IMR-90 (cell line): ENCODE measurements at regions not wholly inside any gene's neighbourhood (a gene's known extent, or its start where the extent isn't known, plus 50 kb on each side); places are given as distances from the start of the nearest gene placed in this dataset.

Source experiments
- ATAC-seq: fragments of 200-7000 bp; cut with Tn5 transposase; 2 replicates; pipeline ENCODE4 v1.9.1; 2020; ENCODE audit warnings: low read depth, mild to moderate bottlenecking, moderate library complexity
- BruUV-seq: library from RNA; stranded (reverse); fragments of 400-500 nt; replicated peaks from 2 replicates; lab custom pipeline; 2021; lab: Mats Ljungman, UMichigan
- CTCF ChIA-PET: fragments of 300-600 bp; formaldehyde crosslinking; extraction: SDS; loops from one replicate; lab custom pipeline; 2021; ENCODE audit warnings: antibody characterized with exemption; lab: Yijun Ruan, JAX
- POLR2A ChIA-PET: fragments of 300-600 bp; sonication (Branson Sonifier 250); formaldehyde crosslinking; loops from one replicate; lab custom pipeline; 2022; ENCODE audit warnings: antibody characterized with exemption; ENCODE audit not compliant: unreplicated experiment; lab: Charles Lee
- DNase-seq: peaks from one replicate; pipeline ENCODE4 v3.0.0; 2013
- H2AFZ ChIP-seq: replicated peaks from 2 replicates; pipeline ENCODE3; 2013; ENCODE audit warnings: low read length, mild to moderate bottlenecking; ENCODE audit not compliant: poor library complexity
- H2AK5ac ChIP-seq: 2 replicates; pipeline ENCODE4 v1.6.1; 2013; ENCODE audit warnings: low read depth, low read length, inconsistent platforms
- H2AK9ac ChIP-seq: replicated peaks from 2 replicates; pipeline ENCODE3; 2013; ENCODE audit warnings: mild to moderate bottlenecking, low read depth, low read length, moderate library complexity; ENCODE audit not compliant: poor library complexity
- H2BK120ac ChIP-seq: 2 replicates; pipeline ENCODE4 v1.6.1; 2013; ENCODE audit warnings: low read depth, low read length, inconsistent platforms
- H2BK15ac ChIP-seq: 3 replicates; pipeline ENCODE4 v1.6.1; 2013; ENCODE audit warnings: low read depth, low read length, inconsistent platforms
- H2BK20ac ChIP-seq: 2 replicates; pipeline ENCODE4 v1.6.1; 2013; ENCODE audit warnings: low read depth, mild to moderate bottlenecking, inconsistent platforms, low read length, moderate library complexity
- H2BK5ac ChIP-seq: 2 replicates; pipeline ENCODE4 v1.6.1; 2013; ENCODE audit warnings: mild to moderate bottlenecking, low read depth, low read length, inconsistent platforms; ENCODE audit not compliant: poor library complexity, severe bottlenecking
- H3K14ac ChIP-seq: replicated peaks from 2 replicates; pipeline ENCODE4 v1.6.1; 2013; ENCODE audit warnings: low read depth, low read length, inconsistent platforms
- H3K18ac ChIP-seq: 2 replicates; pipeline ENCODE4 v1.6.1; 2013; ENCODE audit warnings: low read depth, low read length, control low read depth
- H3K23ac ChIP-seq: 2 replicates; pipeline ENCODE4 v1.6.1; 2013; ENCODE audit warnings: low read depth, low read length, inconsistent platforms
- H3K27ac ChIP-seq: 2 replicates; pipeline ENCODE4 v1.5.1; 2013; ENCODE audit warnings: mild to moderate bottlenecking, control low read depth, low read length; ENCODE audit not compliant: insufficient read depth
- H3K27me3 ChIP-seq: 2 replicates; pipeline ENCODE4 v1.6.1; 2013; ENCODE audit warnings: low read length; ENCODE audit not compliant: control insufficient read depth, insufficient read depth
- H3K36me3 ChIP-seq: 2 replicates; pipeline ENCODE4 v1.6.1; 2013; ENCODE audit warnings: low read length, mixed read lengths; ENCODE audit not compliant: control insufficient read depth, insufficient read depth
- H3K4ac ChIP-seq: 2 replicates; pipeline ENCODE4 v1.6.1; 2013; ENCODE audit warnings: low read depth, low read length, inconsistent platforms
- H3K4me1 ChIP-seq: 2 replicates; pipeline ENCODE4 v1.6.1; 2013; ENCODE audit warnings: low read length, mixed read lengths; ENCODE audit not compliant: control insufficient read depth, insufficient read depth
- H3K4me2 ChIP-seq: 2 replicates; pipeline ENCODE4 v1.6.1; 2013; ENCODE audit warnings: low read depth, mild to moderate bottlenecking, control low read depth, low read length, moderate library complexity
- H3K4me3 ChIP-seq: 2 replicates; pipeline ENCODE4 v1.5.1; 2013; ENCODE audit warnings: low read depth, mild to moderate bottlenecking, control low read depth, low read length, moderate library complexity; ENCODE audit not compliant: insufficient read depth
- H3K56ac ChIP-seq: 2 replicates; pipeline ENCODE4 v1.6.1; 2013; ENCODE audit warnings: low read length, inconsistent platforms; ENCODE audit not compliant: insufficient read depth; ENCODE audit errors: extremely low read depth
- H3K79me1 ChIP-seq, 2 experiments: 2 replicates each; pipeline ENCODE4 v1.6.1; 2013; ENCODE audit warnings: low read length in 2 of 2, inconsistent platforms in 1 of 2, low read depth in 1 of 2
- H3K9ac ChIP-seq: 2 replicates; pipeline ENCODE4 v1.6.1; 2013; ENCODE audit warnings: low read depth, low read length, control low read depth
- H3K9me1 ChIP-seq: 2 replicates; pipeline ENCODE4 v1.6.1; 2013; ENCODE audit warnings: low read length, inconsistent platforms; ENCODE audit not compliant: insufficient read depth
- H3K9me3 ChIP-seq: 2 replicates; pipeline ENCODE4 v1.6.1; 2013; ENCODE audit warnings: low read length; ENCODE audit not compliant: control insufficient read depth, insufficient read depth
- H4K20me1 ChIP-seq: 2 replicates; pipeline ENCODE4 v1.6.1; 2013; ENCODE audit warnings: low read length, inconsistent platforms; ENCODE audit not compliant: insufficient read depth
- H4K5ac ChIP-seq: 2 replicates; pipeline ENCODE4 v1.6.1; 2013; ENCODE audit warnings: mild to moderate bottlenecking, low read depth, low read length, control low read depth
- H4K8ac ChIP-seq, 2 experiments: 2 replicates each; pipeline ENCODE4 v1.6.1; 2013; ENCODE audit warnings: low read depth in 2 of 2, low read length in 2 of 2, control low read depth in 1 of 2, inconsistent platforms in 1 of 2
- H4K91ac ChIP-seq: 2 replicates; pipeline ENCODE4 v1.6.1; 2013; ENCODE audit warnings: low read depth, low read length, inconsistent platforms; ENCODE audit not compliant: insufficient read depth
- BHLHE40 ChIP-seq: fragments of 150-350 bp; IDR thresholded peaks from 2 replicates; pipeline ENCODE4 v1.6.1; 2016; ENCODE audit warnings: mild to moderate bottlenecking, low read depth, low read length
- CEBPB ChIP-seq: IDR thresholded peaks from 2 replicates; pipeline ENCODE4 v1.6.1; 2012; ENCODE audit warnings: low read depth, low read length, improper control_type of control experiment
- MAFK ChIP-seq: IDR thresholded peaks from 2 replicates; pipeline ENCODE4 v1.6.1; 2012; ENCODE audit warnings: low read depth, low read length, improper control_type of control experiment
- MAZ ChIP-seq: IDR thresholded peaks from 2 replicates; pipeline ENCODE4 v1.6.1; 2012; ENCODE audit warnings: low read depth, mild to moderate bottlenecking, low read length, improper control_type of control experiment, moderate library complexity, borderline replicate concordance
- MXI1 ChIP-seq: IDR thresholded peaks from 2 replicates; pipeline ENCODE4 v1.6.1; 2012; ENCODE audit warnings: low read depth, mild to moderate bottlenecking, low read length, moderate library complexity, borderline replicate concordance
- NFE2L2 ChIP-seq: fragments of 150-350 bp; IDR thresholded peaks from 2 replicates; pipeline ENCODE4 v1.6.1; 2016; ENCODE audit warnings: low read depth, mild to moderate bottlenecking, low read length
- RAD21 ChIP-seq: IDR thresholded peaks from 2 replicates; pipeline ENCODE4 v1.6.1; 2012; ENCODE audit warnings: low read length, improper control_type of control experiment
- RCOR1 ChIP-seq: IDR thresholded peaks from 2 replicates; pipeline ENCODE4 v1.6.1; 2012; ENCODE audit warnings: mild to moderate bottlenecking, low read length, improper control_type of control experiment; ENCODE audit not compliant: insufficient replicate concordance
- SMC3 ChIP-seq: fragments of 150-350 bp; IDR thresholded peaks from 2 replicates; pipeline ENCODE4 v1.6.1; 2016; ENCODE audit warnings: low read depth, mild to moderate bottlenecking, antibody characterized with exemption, low read length, moderate library complexity
- USF2 ChIP-seq: fragments of 150-350 bp; IDR thresholded peaks from 2 replicates; pipeline ENCODE4 v1.6.1; 2017; ENCODE audit warnings: mild to moderate bottlenecking, antibody characterized with exemption, low read length, low read depth
- WGBS, 2 experiments: methylation state at CpG; one replicate each; pipeline versions ENCODE4 v1.1.5 to v1.1.7; 2013; ENCODE audit warnings: missing lambda C conversion rate in 2 of 2; ENCODE audit not compliant: insufficient read length in 1 of 2; ENCODE audit errors: extremely low coverage in 2 of 2; 5-methylcytosine and 5-hydroxymethylcytosine counted together
- dilution Hi-C: fragments of 300-500 bp; cut with HindIII; formaldehyde crosslinking; loops from one replicate; pipeline ENCODE4 v1.14.3; 2018; ENCODE audit warnings: low sequenced_read_pairs; ENCODE audit not compliant: unreplicated experiment
- in situ Hi-C: fragments of 300-500 bp; cut with MboI; formaldehyde crosslinking; loops from 3 replicates; pipeline ENCODE4 v1.14.3; 2019; ENCODE audit warnings: low sequenced_read_pairs, inconsistent platforms, mixed read lengths
- intact Hi-C: fragments of 100-400 bp; cut with micrococcal nuclease; formaldehyde crosslinking; loops from 2 replicates; pipeline ENCODE4 v1.10.0; 2022

DNA sequence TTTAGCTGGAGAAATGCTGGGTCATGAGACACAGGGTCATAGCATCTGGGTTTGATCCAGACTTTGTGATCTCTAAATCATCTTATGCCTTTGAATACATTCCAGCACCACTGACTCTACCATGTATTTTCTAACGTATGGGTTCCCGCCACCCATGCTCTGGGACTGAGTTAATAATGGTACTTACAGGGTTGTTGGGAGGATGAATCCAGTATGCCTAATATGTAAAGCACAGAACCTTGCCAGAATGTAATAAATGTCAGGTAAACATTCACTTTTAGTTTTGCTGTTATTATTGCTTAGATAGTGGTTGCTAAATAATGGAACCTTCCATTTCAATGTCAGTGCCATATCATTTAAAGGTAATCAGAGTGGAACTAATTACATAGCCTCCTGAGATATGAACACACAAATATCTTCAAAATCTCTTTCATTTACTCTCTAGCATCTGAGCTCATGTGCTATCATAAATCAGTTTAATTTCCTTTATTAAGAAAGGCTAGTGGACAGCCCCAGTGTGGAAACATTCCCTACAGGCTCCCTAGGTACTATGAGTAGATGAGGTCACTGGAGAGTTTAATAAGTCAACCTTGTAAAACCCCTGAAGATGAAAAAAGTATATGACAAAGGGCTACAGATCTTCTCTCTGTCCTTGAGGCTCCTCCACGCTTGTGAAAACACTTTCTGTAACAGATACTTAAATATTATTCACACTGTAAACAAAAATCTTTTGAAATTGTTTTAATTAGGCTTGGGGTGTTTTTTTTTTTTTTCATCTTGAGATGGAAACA is 226.6 kb downstream of the ALDH8A1 start:
- peak overlapping the region; percentile 51 for H3K14ac ChIP-seq
- ChIA-PET POLR2A (no interaction called here), CTCF (interaction anchor here (0.7 to 1.0 kb wide), 2 partner anchors 13 to 100 kb away, joined by 3 to 5 read pairs; no protein-coding TSS in a partner anchor)
- peak overlapping the region; percentile 44; the same call in 1 of the 2 replicates for H3K56ac ChIP-seq
- peaks cover 3% of the 10 kb centered on the region; the same call in 1 of the 2 replicates for H3K9me1 ChIP-seq
- H2BK15ac ChIP-seq, result peak overlapping the region; percentile 80; the same call in 2 of the 3 replicates
- peak; percentile 34 for DNase-seq
- peak overlapping the region; percentile 85 for H2BK120ac ChIP-seq
- TF ChIP-seq MXI1 (no peak), NFE2L2 (no peak), BHLHE40 (no peak), MAZ (no peak), MAFK (no peak), SMC3 (no peak), USF2 (no peak), RAD21 (no peak), CEBPB (no peak), RCOR1 (no peak)
- no peaks in the 10 kb centered on the region for H3K9me3 ChIP-seq
- no peaks in the 10 kb centered on the region for H3K27me3 ChIP-seq
- peak overlapping the region; percentile 75 for H3K4ac ChIP-seq
- in situ Hi-C loops (no loop called here), intact Hi-C loops (no loop called here), dilution Hi-C loops (no loop called here)
- no CpG with 5 or more reads among the region's 3 CpGs for WGBS, 2 experiments
- no peak for ATAC-seq
- BruUV-seq, result no TSS peak
- peak overlapping the region; percentile 67 for H2BK20ac ChIP-seq
- H3K23ac ChIP-seq, result peak overlapping the region; percentile 40; the same call in 1 of the 2 replicates
- peak overlapping the region; percentile 86 for H2BK5ac ChIP-seq
- H2AK9ac ChIP-seq, result no peak overlapping the region
- no peak overlapping the region for H3K9ac ChIP-seq
- 0 out of 4 replicates have a peak overlapping the region, but pooled peaks have one; percentile 1 to 12 for H4K8ac ChIP-seq
- H3K79me1 ChIP-seq, result no peaks in the 10 kb centered on the region; a peak in 1 of 4 replicates
- H3K4me1 ChIP-seq, result peaks cover 27% of the 10 kb centered on the region
- H4K20me1 ChIP-seq, result no peaks in the 10 kb centered on the region
- 0 out of 2 replicates have a peak overlapping the region, but pooled peaks have one; percentile 18 for H2AK5ac ChIP-seq
- H3K4me2 ChIP-seq, result no peak overlapping the region
- peak overlapping the region; percentile 53 for H3K18ac ChIP-seq
- H4K91ac ChIP-seq, result peak overlapping the region; percentile 40; the same call in 1 of the 2 replicates
- no peak overlapping the region for H2AFZ ChIP-seq
- H3K27ac ChIP-seq, result 0 out of 2 replicates have a peak overlapping the region, but pooled peaks have one; percentile 22
- no peaks in the 10 kb centered on the region for H3K36me3 ChIP-seq
- H4K5ac ChIP-seq, result peak overlapping the region; percentile 3; the same call in 1 of the 2 replicates
- H3K4me3 ChIP-seq, result no peak overlapping the region
